Liver (tissue), 3 donors: ENCODE measurements at regions not wholly inside any gene's neighbourhood (a gene's known extent, or its start where the extent isn't known, plus 50 kb on each side); places are given as distances from the start of the nearest gene placed in this dataset.

ENCODE experiments used
- TAF1 ChIP-seq: conservative IDR thresholded peaks from 2 replicates; pipeline ENCODE4 v1.6.1; 2016; ENCODE audit warnings: antibody characterized with exemption, mild to moderate bottlenecking
- YY1 ChIP-seq: IDR thresholded peaks from 2 replicates; pipeline ENCODE4 v1.6.1; 2016; ENCODE audit warnings: antibody characterized with exemption, mild to moderate bottlenecking
- TF ChIP-seq, protein P1 (sequence below): fragments of 150-350 bp; IDR thresholded peaks from 2 replicates; pipeline ENCODE4 v1.5.1; 2017; ENCODE audit warnings: improper control_type of control experiment, low read depth, low read length; ENCODE audit not compliant: missing input control
- TF ChIP-seq, protein P2 (sequence below): IDR thresholded peaks from 2 replicates; pipeline ENCODE4 v1.6.1; 2016; ENCODE audit warnings: antibody characterized with exemption
- donor health status: healthy.
- donor health status: healthy.

- TF ChIP-seq, protein P1, sequence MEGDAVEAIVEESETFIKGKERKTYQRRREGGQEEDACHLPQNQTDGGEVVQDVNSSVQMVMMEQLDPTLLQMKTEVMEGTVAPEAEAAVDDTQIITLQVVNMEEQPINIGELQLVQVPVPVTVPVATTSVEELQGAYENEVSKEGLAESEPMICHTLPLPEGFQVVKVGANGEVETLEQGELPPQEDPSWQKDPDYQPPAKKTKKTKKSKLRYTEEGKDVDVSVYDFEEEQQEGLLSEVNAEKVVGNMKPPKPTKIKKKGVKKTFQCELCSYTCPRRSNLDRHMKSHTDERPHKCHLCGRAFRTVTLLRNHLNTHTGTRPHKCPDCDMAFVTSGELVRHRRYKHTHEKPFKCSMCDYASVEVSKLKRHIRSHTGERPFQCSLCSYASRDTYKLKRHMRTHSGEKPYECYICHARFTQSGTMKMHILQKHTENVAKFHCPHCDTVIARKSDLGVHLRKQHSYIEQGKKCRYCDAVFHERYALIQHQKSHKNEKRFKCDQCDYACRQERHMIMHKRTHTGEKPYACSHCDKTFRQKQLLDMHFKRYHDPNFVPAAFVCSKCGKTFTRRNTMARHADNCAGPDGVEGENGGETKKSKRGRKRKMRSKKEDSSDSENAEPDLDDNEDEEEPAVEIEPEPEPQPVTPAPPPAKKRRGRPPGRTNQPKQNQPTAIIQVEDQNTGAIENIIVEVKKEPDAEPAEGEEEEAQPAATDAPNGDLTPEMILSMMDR: no peak
- TF ChIP-seq YY1 (no peak), TAF1 (no peak)
- TF ChIP-seq, protein P2, sequence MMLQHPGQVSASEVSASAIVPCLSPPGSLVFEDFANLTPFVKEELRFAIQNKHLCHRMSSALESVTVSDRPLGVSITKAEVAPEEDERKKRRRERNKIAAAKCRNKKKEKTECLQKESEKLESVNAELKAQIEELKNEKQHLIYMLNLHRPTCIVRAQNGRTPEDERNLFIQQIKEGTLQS: no peak
Observed at GRCh38 chr5:74275171-74275992, 365.1 kb downstream of the ENC1 start.
